Spleen (tissue), 7 donors: ENCODE measurements at regions not wholly inside any gene's neighbourhood (a gene's known extent, or its start where the extent isn't known, plus 50 kb on each side); places are given as distances from the start of the nearest gene placed in this dataset.

Source experiments
- CTCF ChIP-seq, 11 experiments: fragments of 200-600 bp in 7 of 11; fragments of 450-650 bp in 4 of 11; sonication (generic) in 4 of 11; IDR thresholded peaks in 8 of 11; conservative IDR thresholded peaks in 3 of 11; 1 replicate in 7 of 11; 2 replicates in 4 of 11; pipeline versions ENCODE4 v1.4.0 to v1.8.0; 2016 to 2021; ENCODE audit warnings: antibody characterized with exemption in 11 of 11, inconsistent platforms in 4 of 11, mild to moderate bottlenecking in 1 of 11
- POLR2A ChIP-seq, 3 donors: fragments of 450-650 bp; IDR thresholded peaks; one replicate each; pipeline ENCODE4 v1.5.1; 2017; ENCODE audit warnings: antibody characterized with exemption in 3 of 3, mild to moderate bottlenecking in 1 of 3
- donor health status: DM: no; HTN: no; CAD: no; lungs with moderate emphysema.
- donor health status: DM: no; HTN: no; CAD: no.
- donor health status: DM: no; HTN: no; CAD: no.

DNA sequence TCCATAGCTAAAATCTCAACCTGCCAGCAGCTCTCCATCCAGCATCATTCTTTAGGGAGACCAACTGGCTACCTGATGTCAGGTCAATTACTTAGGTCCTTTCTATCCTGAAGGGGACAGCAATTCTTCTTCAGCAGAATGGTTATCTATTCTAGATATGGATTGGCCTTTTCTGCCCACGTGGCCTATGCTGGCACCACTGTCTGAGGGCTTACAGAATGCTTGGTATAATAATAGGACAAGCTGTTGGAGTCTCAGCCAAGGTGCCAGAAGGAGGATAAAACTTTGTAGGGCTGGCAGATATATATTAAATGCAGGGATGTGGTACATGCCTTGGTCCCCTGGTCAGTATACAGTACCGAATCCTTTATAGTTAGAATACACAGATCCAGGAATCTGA is 89.8 kb upstream of the C1GALT1C1 start:
- TF ChIP-seq POLR2A (IDR thresholded peaks at IDR 0.05) (no peak), CTCF (IDR thresholded peaks at IDR 0.05 in 8 of 11, conservative IDR thresholded peaks at IDR 0.05 in 3 of 11) (no peak)
